SK-N-SH (cell line): ENCODE measurements at regions not wholly inside any gene's neighbourhood (a gene's known extent, or its start where the extent isn't known, plus 50 kb on each side); places are given as distances from the start of the nearest gene placed in this dataset.

Source experiments
- CTCF ChIA-PET: fragments of 300-600, 350-600 bp; formaldehyde crosslinking; extraction: SDS; loops from one replicate; lab custom pipeline; 2021; lab: Yijun Ruan, JAX
- POLR2A ChIA-PET: fragments of 350-600 bp; sonication (Branson Sonifier 250); formaldehyde crosslinking; extraction: SDS; loops from one replicate; lab custom pipeline; 2020; ENCODE audit warnings: antibody characterized with exemption, inconsistent platforms; lab: Yijun Ruan, JAX
- DNase-seq: peaks from one replicate; pipeline ENCODE4 v3.0.0; 2012
- H2AFZ ChIP-seq: fragments of 200-600 bp; sonication (generic); 2 replicates; pipeline ENCODE4 v1.8.1; 2016; ENCODE audit warnings: antibody characterized with exemption, mild to moderate bottlenecking, low read depth
- H3F3A ChIP-seq: fragments of 200-600 bp; sonication (generic); replicated peaks from 2 replicates; pipeline ENCODE3; 2016; ENCODE audit warnings: antibody characterized with exemption, mild to moderate bottlenecking; ENCODE audit not compliant: insufficient read depth
- H3K27ac ChIP-seq, 2 experiments: fragments of 200-500 bp in 1 of 2; fragments of 200-600 bp in 1 of 2; sonication (Bioruptor generic) in 1 of 2; sonication (generic), shearing (Covaris generic) in 1 of 2; 2 replicates each; pipeline versions ENCODE4 v1.5.1 to v1.6.1; 2014 to 2016; ENCODE audit warnings: low read depth in 2 of 2, inconsistent platforms in 1 of 2, low read length in 1 of 2, mild to moderate bottlenecking in 1 of 2, mixed read lengths in 1 of 2
- H3K27me3 ChIP-seq: fragments of 200-600 bp; sonication (generic), shearing (Covaris generic); 2 replicates; pipeline ENCODE4 v1.6.1; 2016; ENCODE audit warnings: mixed run types; ENCODE audit not compliant: insufficient read depth
- H3K36me3 ChIP-seq, 2 experiments: fragments of 200-500 bp in 1 of 2; fragments of 200-600 bp in 1 of 2; sonication (Bioruptor generic) in 1 of 2; sonication (generic) in 1 of 2; replicated peaks in 1 of 2; 2 replicates each; pipeline versions ENCODE3 to v1.5.1; 2014 to 2016; ENCODE audit warnings: low read length in 1 of 2, mild to moderate bottlenecking in 1 of 2; ENCODE audit not compliant: insufficient read depth in 2 of 2, control insufficient read depth in 1 of 2
- H3K4me1 ChIP-seq, 2 experiments: fragments of 200-500 bp in 1 of 2; fragments of 200-600 bp in 1 of 2; sonication (Bioruptor generic) in 1 of 2; sonication (generic), shearing (Covaris generic) in 1 of 2; 2 replicates each; pipeline versions ENCODE4 v1.5.1 to v1.6.1; 2014 to 2016; ENCODE audit warnings: low read depth in 1 of 2, low read length in 1 of 2, mixed run types in 1 of 2; ENCODE audit not compliant: insufficient read depth in 2 of 2, control insufficient read depth in 1 of 2
- H3K4me2 ChIP-seq: fragments of 200-600 bp; sonication (generic), shearing (Covaris generic); 2 replicates; pipeline ENCODE4 v1.6.1; 2017; ENCODE audit warnings: mixed run types
- H3K4me3 ChIP-seq, 2 experiments: fragments of 200-500 bp in 1 of 2; fragments of 200-600 bp in 1 of 2; sonication (Bioruptor generic) in 1 of 2; sonication (generic), shearing (Covaris generic) in 1 of 2; 2 replicates each; pipeline versions ENCODE4 v1.5.1 to v1.8.1; 2014 to 2016; ENCODE audit warnings: low read depth in 2 of 2, inconsistent platforms in 1 of 2, low read length in 1 of 2, mild to moderate bottlenecking in 1 of 2, mixed read lengths in 1 of 2, moderate library complexity in 1 of 2
- H3K79me2 ChIP-seq: fragments of 200-600 bp; sonication (generic); 2 replicates; pipeline ENCODE4 v1.8.1; 2017; ENCODE audit warnings: mild to moderate bottlenecking; ENCODE audit not compliant: insufficient read depth
- H3K9ac ChIP-seq: fragments of 200-600 bp; sonication (generic); 2 replicates; pipeline ENCODE4 v1.6.1; 2017; ENCODE audit warnings: mixed run types
- H3K9me2 ChIP-seq: fragments of 200-600 bp; sonication (generic); 2 replicates; pipeline ENCODE4 v1.6.1; 2017; ENCODE audit warnings: mixed run types
- H3K9me3 ChIP-seq: fragments of 200-600 bp; sonication (generic); 2 replicates; pipeline ENCODE4 v1.6.1; 2017; ENCODE audit warnings: mixed run types, mild to moderate bottlenecking, moderate library complexity
- H4K20me1 ChIP-seq: fragments of 200-600 bp; sonication (generic); 2 replicates; pipeline ENCODE4 v1.6.1; 2017; ENCODE audit warnings: mild to moderate bottlenecking, mixed run types; ENCODE audit not compliant: insufficient read depth
- CTCF ChIP-seq: fragments of 200-600 bp; sonication (generic); IDR thresholded peaks from 2 replicates; pipeline ENCODE4 v1.6.1; 2017; ENCODE audit warnings: antibody characterized with exemption, mild to moderate bottlenecking, moderate library complexity
- FOSL2 ChIP-seq: IDR thresholded peaks from 2 replicates; pipeline ENCODE4 v1.4.0; 2012; ENCODE audit warnings: low read depth, mild to moderate bottlenecking, moderate library complexity, borderline replicate concordance
- FOXJ3 ChIP-seq: sonication (generic); formaldehyde crosslinking; IDR thresholded peaks from 2 replicates; pipeline ENCODE4 v1.5.1; 2020; ENCODE audit warnings: mild to moderate bottlenecking, missing genetic modification reagents
- GATA2 ChIP-seq: sonication (generic); formaldehyde crosslinking; IDR thresholded peaks from 2 replicates; pipeline ENCODE4 v1.5.0; 2020; ENCODE audit warnings: mild to moderate bottlenecking, missing genetic modification reagents
- IRF3 ChIP-seq: fragments of 150-350 bp; IDR thresholded peaks from 2 replicates; pipeline ENCODE4 v1.6.1; 2016; ENCODE audit warnings: mild to moderate bottlenecking, low read depth, low read length
- JUND ChIP-seq: IDR thresholded peaks from 2 replicates; pipeline ENCODE4 v1.4.0; 2012
- NFIC ChIP-seq: IDR thresholded peaks from 2 replicates; pipeline ENCODE4 v1.4.0; 2012; ENCODE audit warnings: borderline replicate concordance
- NRF1 ChIP-seq: IDR thresholded peaks from 2 replicates; pipeline ENCODE4 v1.6.1; 2012; ENCODE audit warnings: low read depth, mild to moderate bottlenecking, low read length
- POLR2AphosphoS5 ChIP-seq: IDR thresholded peaks from 2 replicates; pipeline ENCODE4 v1.6.1; 2012; ENCODE audit warnings: low read depth, low read length
- RAD21 ChIP-seq: IDR thresholded peaks from 2 replicates; pipeline ENCODE4 v1.6.1; 2012; ENCODE audit warnings: mild to moderate bottlenecking, low read length
- RCOR1 ChIP-seq: fragments of 150-350 bp; IDR thresholded peaks from 2 replicates; pipeline ENCODE4 v1.6.1; 2017; ENCODE audit warnings: antibody characterized with exemption, low read length
- RXRA ChIP-seq: IDR thresholded peaks from 2 replicates; pipeline ENCODE4 v1.4.0; 2012; ENCODE audit warnings: low read depth, mild to moderate bottlenecking, borderline replicate concordance
- SMC3 ChIP-seq: IDR thresholded peaks from 2 replicates; pipeline ENCODE4 v1.6.1; 2012; ENCODE audit warnings: low read depth, low read length, improper control_type of control experiment
- TAF1 ChIP-seq: IDR thresholded peaks from 2 replicates; pipeline ENCODE4 v1.6.1; 2012; ENCODE audit warnings: low read depth, mild to moderate bottlenecking, low read length, moderate library complexity, borderline replicate concordance
- TEAD4 ChIP-seq: IDR thresholded peaks from 2 replicates; pipeline ENCODE4 v1.4.0; 2012; ENCODE audit warnings: mild to moderate bottlenecking, borderline replicate concordance; ENCODE audit not compliant: insufficient read depth
- USF1 ChIP-seq: IDR thresholded peaks from 2 replicates; pipeline ENCODE4 v1.4.0; 2012; ENCODE audit warnings: low read depth, borderline replicate concordance
- USF2 ChIP-seq: fragments of 150-350 bp; IDR thresholded peaks from 2 replicates; pipeline ENCODE4 v1.6.1; 2017; ENCODE audit warnings: antibody characterized with exemption, low read length, low read depth, borderline replicate concordance
- WGBS: methylation state at CpG from one replicate; pipeline ENCODE4 v1.1.6; 2017; ENCODE audit warnings: low lambda C conversion rate; 5-methylcytosine and 5-hydroxymethylcytosine counted together
- TF ChIP-seq, protein P1 (sequence below): IDR thresholded peaks from 2 replicates; pipeline ENCODE4 v1.4.0; 2012; ENCODE audit warnings: low read depth

- TF ChIP-seq CTCF (no peak), IRF3 (no peak), RXRA (no peak)
- TF ChIP-seq, protein P1, sequence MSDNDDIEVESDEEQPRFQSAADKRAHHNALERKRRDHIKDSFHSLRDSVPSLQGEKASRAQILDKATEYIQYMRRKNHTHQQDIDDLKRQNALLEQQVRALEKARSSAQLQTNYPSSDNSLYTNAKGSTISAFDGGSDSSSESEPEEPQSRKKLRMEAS, result no peak
Measured at GRCh38 chr1:191125950-191126349, 648.3 kb upstream of the BRINP3 start (continued).

GRCh38 chr1:191134796-191135195, 657.1 kb upstream of the BRINP3 start:
- POLR2A ChIA-PET, result no interaction called here
- CTCF ChIA-PET, result no interaction called here
- 16% methylated on average over 7 of the region's 7 CpGs for WGBS
- no peaks in the 10 kb centered on the region for H3K36me3 ChIP-seq
- TF ChIP-seq USF2 (no peak), IRF3 (no peak), SMC3 (no peak), USF1 (no peak), RCOR1 (no peak), TAF1 (no peak), JUND (no peak), NFIC (no peak), NRF1 (no peak), RAD21 (no peak), FOSL2 (no peak), POLR2AphosphoS5 (no peak), FOXJ3 (no peak), TEAD4 (no peak), GATA2 (CRISPR knock-in tag) (no peak)
- H3K9me2 ChIP-seq, result no peaks in the 10 kb centered on the region
- H3K79me2 ChIP-seq, result no peaks in the 10 kb centered on the region
- no peaks in the 10 kb centered on the region for H3K9me3 ChIP-seq
- no peak overlapping the region for H3K4me2 ChIP-seq
- no peaks in the 10 kb centered on the region for H3K27me3 ChIP-seq
- DNase-seq, result no peak
- no peak overlapping the region for H3K27ac ChIP-seq
- H3K4me3 ChIP-seq, result no peak overlapping the region
- no peaks in the 10 kb centered on the region; a peak in 1 of 4 replicates for H3K4me1 ChIP-seq
- no peak overlapping the region for H3K9ac ChIP-seq
- no peaks in the 10 kb centered on the region for H4K20me1 ChIP-seq
- H2AFZ ChIP-seq, result no peak overlapping the region
- H3F3A ChIP-seq, result peaks cover 4% of the 10 kb centered on the region
